Tibial artery (tissue), 4 donors: ENCODE measurements at regions not wholly inside any gene's neighbourhood (a gene's known extent, or its start where the extent isn't known, plus 50 kb on each side); places are given as distances from the start of the nearest gene placed in this dataset.

Experiments used
- DNase-seq, 2 donors: peaks; one replicate each; pipeline ENCODE4 v3.0.0-alpha.2; 2019
- H3K27ac ChIP-seq, 2 donors: fragments of 200-600 bp; sonication (generic) in 1 of 2; 1 replicate in 1 of 2; 2 replicates in 1 of 2; pipeline ENCODE4 v1.5.1; 2018 to 2019; ENCODE audit warnings: mild to moderate bottlenecking in 1 of 2
- H3K27me3 ChIP-seq, 2 donors: fragments of 200-600 bp; sonication (generic) in 1 of 2; one replicate each; pipeline versions ENCODE4 v1.5.1 to v1.6.0; 2016 to 2019
- H3K36me3 ChIP-seq, 3 donors: fragments of 200-600 bp; sonication (generic) in 2 of 3; one replicate each; pipeline ENCODE4 v1.5.1; 2016 to 2019; ENCODE audit warnings: mild to moderate bottlenecking in 2 of 3
- H3K4me1 ChIP-seq, 4 donors: fragments of 200-600 bp; sonication (generic) in 2 of 4; 1 replicate in 3 of 4; 2 replicates in 1 of 4; pipeline ENCODE4 v1.5.1; 2016 to 2019
- H3K4me3 ChIP-seq, 2 donors: fragments of 200-600 bp; sonication (generic) in 1 of 2; 1 replicate in 1 of 2; 2 replicates in 1 of 2; pipeline ENCODE4 v1.5.1; 2018 to 2019; ENCODE audit warnings: mild to moderate bottlenecking in 2 of 2
- H3K9me3 ChIP-seq, 3 donors: fragments of 200-600 bp; sonication (generic) in 1 of 3; one replicate each; pipeline ENCODE4 v1.5.1; 2016 to 2019
- CTCF ChIP-seq, 2 experiments: fragments of 200-600 bp in 1 of 2; fragments of 450-650 bp in 1 of 2; IDR thresholded peaks; one replicate each; pipeline ENCODE4 v1.5.1; 2017 to 2019; ENCODE audit warnings: antibody characterized with exemption in 2 of 2, mild to moderate bottlenecking in 1 of 2, moderate library complexity in 1 of 2
- intact Hi-C: fragments of 100-400 bp; cut with DNase I; formaldehyde crosslinking; loops from one replicate; pipeline ENCODE4 v1.15.0; 2023; ENCODE audit warnings: low total_unique reads

- H3K4me1 ChIP-seq, result no peaks in the 10 kb centered on the region
- H3K27ac ChIP-seq, result no peak overlapping the region
- DNase-seq, result no peak
- H3K27me3 ChIP-seq, result no peaks in the 10 kb centered on the region
- H3K4me3 ChIP-seq, result no peak overlapping the region
- H3K9me3 ChIP-seq, result no peaks in the 10 kb centered on the region
- H3K36me3 ChIP-seq, result no peaks in the 10 kb centered on the region
- intact Hi-C loops, result no loop called here
- no peak for TF ChIP-seq CTCF (IDR thresholded peaks at IDR 0.05)
These were observed 69.1 kb upstream of the PUDP start for GRCh38 chrX:7216981-7217587.

- H3K4me1 ChIP-seq, result no peaks in the 10 kb centered on the region
- no peak overlapping the region for H3K27ac ChIP-seq
- no peak for DNase-seq
- intact Hi-C loops, result no loop called here
- H3K27me3 ChIP-seq, result no peaks in the 10 kb centered on the region
- H3K36me3 ChIP-seq, result no peaks in the 10 kb centered on the region
- no peak for TF ChIP-seq CTCF (IDR thresholded peaks at IDR 0.05)
- H3K9me3 ChIP-seq, result no peaks in the 10 kb centered on the region
- no peak overlapping the region for H3K4me3 ChIP-seq
These were observed 67.9 kb upstream of the PUDP start for GRCh38 chrX:7215842-7216241.

GRCh38 chrX:7214251-7214650, 66.3 kb upstream of the PUDP start:
- H3K4me3 ChIP-seq, result no peak overlapping the region
- H3K36me3 ChIP-seq, result no peaks in the 10 kb centered on the region
- no peaks in the 10 kb centered on the region for H3K4me1 ChIP-seq
- DNase-seq, result no peak
- no peak overlapping the region for H3K27ac ChIP-seq
- no peaks in the 10 kb centered on the region for H3K27me3 ChIP-seq
- intact Hi-C loops, result no loop called here
- H3K9me3 ChIP-seq, result no peaks in the 10 kb centered on the region
- TF ChIP-seq CTCF (IDR thresholded peaks at IDR 0.05), result no peak

- Histone ChIP-seq H3K9me3 (no peaks in the 10 kb centered on the region), H3K4me1 (no peaks in the 10 kb centered on the region), H3K27me3 (no peaks in the 10 kb centered on the region), H3K27ac (no peak overlapping the region), H3K36me3 (no peaks in the 10 kb centered on the region), H3K4me3 (no peak overlapping the region)
- TF ChIP-seq CTCF (IDR thresholded peaks at IDR 0.05), result no peak
- intact Hi-C loops, result no loop called here
- no peak for DNase-seq
These were observed 57.2 kb upstream of the PUDP start for GRCh38 chrX:7205037-7205577.

- H3K4me1 ChIP-seq, result no peaks in the 10 kb centered on the region
- H3K27ac ChIP-seq, result no peak overlapping the region
- H3K36me3 ChIP-seq, result no peaks in the 10 kb centered on the region
- intact Hi-C loops, result no loop called here
- H3K4me3 ChIP-seq, result no peak overlapping the region
- no peak for TF ChIP-seq CTCF (IDR thresholded peaks at IDR 0.05)
- no peaks in the 10 kb centered on the region for H3K27me3 ChIP-seq
- DNase-seq, result no peak
- H3K9me3 ChIP-seq, result no peaks in the 10 kb centered on the region
These were observed 56.7 kb upstream of the PUDP start for GRCh38 chrX:7204619-7205018.

GRCh38 chrX:7202206-7202605, 54.3 kb upstream of the PUDP start:
- intact Hi-C loops, result no loop called here
- H3K4me1 ChIP-seq, result no peaks in the 10 kb centered on the region
- no peak overlapping the region for H3K4me3 ChIP-seq
- no peak for TF ChIP-seq CTCF (IDR thresholded peaks at IDR 0.05)
- no peak for DNase-seq
- no peak overlapping the region for H3K27ac ChIP-seq
- no peaks in the 10 kb centered on the region for H3K36me3 ChIP-seq
- no peaks in the 10 kb centered on the region for H3K27me3 ChIP-seq
- H3K9me3 ChIP-seq, result no peaks in the 10 kb centered on the region
